DMS114 treated with DMSO at 0.1 percent for 48 hours (cell line): ENCODE measurements at regions not wholly inside any gene's neighbourhood (a gene's known extent, or its start where the extent isn't known, plus 50 kb on each side); places are given as distances from the start of the nearest gene placed in this dataset.
"Not testable (repeated sequence)": the region's sequence is repeated elsewhere in the genome, so short reads cannot be mapped to it uniquely, and the experiment has no call there.

Source experiments
- DNase-seq: peaks from one replicate; lab custom pipeline; 2025; ENCODE audit not compliant: unreplicated experiment; lab: John Stamatoyannopoulos, UW

DNA sequence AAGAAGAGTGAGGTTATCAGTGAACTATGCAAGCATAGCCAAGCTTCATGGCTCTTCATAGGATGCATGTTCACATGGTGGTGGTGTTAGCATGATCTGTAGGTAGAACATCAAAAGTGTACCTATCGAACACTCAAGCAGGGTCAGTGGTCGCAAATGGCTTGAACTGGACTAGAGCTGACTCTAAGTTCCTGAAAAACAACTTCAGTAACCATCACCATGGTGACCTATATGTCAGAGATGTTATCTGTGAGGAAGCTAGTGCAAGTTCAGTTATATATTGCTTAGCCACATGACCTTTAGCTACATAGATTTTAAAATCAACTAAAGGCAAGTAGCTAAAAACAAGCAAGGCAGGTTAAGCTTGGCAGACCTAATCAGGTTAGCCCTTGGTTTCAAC, 163.1 kb upstream of the AGR3 start:
- DNase-seq, result no peak

- no peak for DNase-seq
Observed at GRCh38 chr7:17046259-17046658, 164.5 kb upstream of the AGR3 start.

GRCh38 chr7:17046666-17047065, 164.9 kb upstream of the AGR3 start:
- DNase-seq, result no peak

DNA sequence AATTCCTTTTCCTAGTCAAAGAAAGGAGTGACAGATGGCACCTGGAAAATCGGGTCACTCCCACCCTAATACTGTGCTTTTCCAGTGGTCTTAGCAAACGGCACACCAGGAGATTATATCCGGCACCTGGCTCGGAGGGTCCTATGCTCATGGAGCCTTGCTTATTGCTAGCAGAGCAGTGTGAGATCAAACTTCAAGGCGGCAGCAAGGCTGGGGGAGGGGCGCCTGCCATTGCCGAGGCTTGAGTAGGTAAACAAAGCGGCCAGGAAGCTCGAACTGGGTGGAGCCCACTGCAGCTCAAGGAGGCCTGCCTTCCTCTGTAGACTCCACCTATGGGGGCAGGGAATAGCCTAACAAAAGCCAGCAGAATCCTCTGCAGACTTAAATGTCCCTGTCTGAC, 171.4 kb upstream of the AGR3 start:
- DNase-seq, result not testable (repeated sequence)

GRCh38 chr7:17054206-17054605, 172.4 kb upstream of the AGR3 start:
- DNase-seq, result no peak

DNA sequence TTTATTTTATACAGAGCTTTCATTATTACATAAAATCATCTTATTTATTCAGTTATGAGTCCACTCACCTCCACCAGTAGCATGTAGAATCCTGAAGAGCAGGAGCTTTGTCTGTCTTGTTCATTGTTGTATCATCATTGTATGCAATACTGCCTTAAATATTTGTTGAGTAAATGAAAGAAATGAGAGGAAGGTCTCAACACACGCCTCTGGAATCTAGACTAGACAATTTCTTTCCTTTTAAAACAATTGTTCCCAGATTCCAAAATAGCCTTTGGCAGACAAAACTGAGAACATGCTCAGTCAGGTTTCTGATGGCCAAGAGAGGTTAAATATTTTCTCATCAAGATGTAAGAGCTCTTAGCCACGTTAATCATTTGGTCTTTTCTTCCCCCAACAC, 173.1 kb upstream of the AGR3 start:
- DNase-seq, result no peak

DNA sequence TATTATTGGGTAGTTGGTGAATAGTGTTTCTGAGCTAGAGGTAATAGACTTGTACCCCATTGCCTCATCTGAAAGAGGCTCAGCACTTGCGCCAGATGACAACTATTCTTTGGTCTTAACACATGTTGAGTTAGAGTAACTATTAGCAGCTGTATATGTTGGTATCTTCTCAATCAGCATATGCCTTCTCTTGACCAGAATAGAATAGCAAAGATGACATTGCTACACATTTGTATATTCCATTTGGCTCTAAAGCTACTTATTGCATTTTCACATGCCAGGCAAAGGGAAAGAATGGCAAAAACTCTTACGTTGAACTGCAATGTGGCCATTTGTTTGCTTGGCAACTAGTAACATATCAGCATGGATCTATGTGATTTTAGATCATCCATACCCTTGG, 173.8 kb upstream of the AGR3 start:
- no peak for DNase-seq

DNA sequence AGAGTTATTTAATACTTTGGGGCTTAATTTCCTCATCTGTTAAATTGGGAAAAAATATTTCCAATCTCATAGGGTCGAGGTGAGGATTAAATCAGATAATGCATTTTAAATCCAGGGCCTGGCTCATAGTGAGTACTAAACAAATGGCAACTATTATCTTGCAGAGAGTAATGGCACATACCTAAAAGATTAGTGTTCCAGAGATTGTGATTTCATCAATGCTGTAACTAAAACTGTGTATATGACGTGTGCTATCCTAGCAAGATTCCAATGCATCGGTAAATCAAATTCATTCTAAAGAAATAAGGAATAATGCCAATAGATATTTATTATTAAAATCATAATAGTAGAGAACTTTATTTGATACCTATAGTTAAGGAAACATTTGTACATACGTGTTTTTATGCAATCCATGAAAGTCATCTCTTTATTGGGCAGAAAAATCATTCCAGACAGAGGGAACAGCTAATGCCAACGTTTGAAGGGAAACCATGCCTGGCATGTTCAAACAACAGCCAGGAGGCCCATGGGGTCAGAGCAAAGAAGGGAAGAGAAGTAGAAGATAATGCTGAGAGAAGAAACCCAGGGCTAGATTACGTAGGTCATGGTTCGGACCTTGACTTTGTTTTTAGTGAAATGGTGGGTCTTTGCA, 174.8 kb upstream of the AGR3 start:
- DNase-seq, result no peak

- no peak for DNase-seq
Observed at GRCh38 chr7:17057143-17057509, 175.3 kb upstream of the AGR3 start.

GRCh38 chr7:17058568-17058967, 176.8 kb upstream of the AGR3 start:
- no peak for DNase-seq

GRCh38 chr7:17060051-17060450, 178.3 kb upstream of the AGR3 start:
- DNase-seq, result no peak

- DNase-seq, result no peak
Observed at GRCh38 chr7:17061443-17061842, 179.7 kb upstream of the AGR3 start.

- DNase-seq, result no peak
Observed at GRCh38 chr7:17062151-17063044, 180.6 kb upstream of the AGR3 start.

DNA sequence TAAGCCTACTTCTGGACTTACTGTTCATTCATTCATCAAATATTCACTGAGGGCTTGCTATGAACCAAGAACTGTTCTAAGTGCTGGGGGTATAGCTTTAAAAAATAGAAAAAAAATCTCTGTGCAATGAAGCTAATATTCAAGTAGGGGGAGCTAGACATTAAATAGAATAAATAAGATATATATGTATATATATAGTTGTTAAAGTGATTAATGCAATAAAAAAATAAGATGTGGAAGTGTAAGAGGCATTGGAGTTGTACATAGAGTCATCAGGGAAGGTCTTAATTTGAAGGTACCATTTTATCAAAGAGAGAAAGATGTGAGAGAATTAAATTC, 181.2 kb upstream of the AGR3 start:
- no peak for DNase-seq

DNA sequence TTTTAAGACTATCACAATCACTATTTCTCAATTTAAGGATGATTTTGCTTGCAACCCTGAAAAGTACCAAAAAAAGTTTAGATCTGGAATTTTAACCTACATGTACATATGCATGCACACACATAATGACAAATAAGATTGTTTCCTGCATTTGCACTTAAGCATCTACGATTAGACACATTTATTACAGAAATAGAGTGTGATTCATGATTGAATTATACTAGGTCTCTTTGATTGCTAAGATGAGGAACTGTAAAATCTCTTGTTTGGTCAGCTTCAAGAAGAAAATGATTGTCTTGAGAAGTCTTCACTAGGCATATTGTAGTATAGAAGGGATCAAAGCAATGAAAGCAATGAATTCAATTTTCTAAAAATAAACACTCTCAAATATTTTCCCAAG, 185.9 kb upstream of the AGR3 start:
- DNase-seq, result no peak

GRCh38 chr7:17069146-17069545, 187.4 kb upstream of the AGR3 start:
- no peak for DNase-seq

DNA sequence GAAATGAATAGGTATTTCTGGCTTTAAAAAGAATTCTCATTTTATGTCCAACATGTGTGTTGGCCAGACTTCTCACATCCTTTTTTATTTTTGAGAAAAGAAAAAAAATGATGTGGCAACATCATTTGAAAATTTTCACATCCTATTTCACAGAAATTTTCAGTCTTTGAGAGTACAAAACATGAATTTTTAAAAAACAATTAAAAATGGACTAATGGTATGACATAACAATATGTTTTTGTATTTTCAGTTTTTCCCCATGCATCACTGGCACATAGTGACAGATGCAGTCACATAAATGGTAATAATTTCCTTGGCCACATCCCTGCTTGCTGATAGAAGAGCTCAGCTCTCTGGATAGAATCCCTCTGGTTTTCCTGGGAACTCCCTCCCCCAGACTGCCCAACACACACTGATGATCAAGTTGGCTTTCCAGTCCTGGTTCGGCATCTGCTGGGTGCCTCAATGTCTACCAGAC, 188.5 kb upstream of the AGR3 start:
- no peak for DNase-seq

DNA sequence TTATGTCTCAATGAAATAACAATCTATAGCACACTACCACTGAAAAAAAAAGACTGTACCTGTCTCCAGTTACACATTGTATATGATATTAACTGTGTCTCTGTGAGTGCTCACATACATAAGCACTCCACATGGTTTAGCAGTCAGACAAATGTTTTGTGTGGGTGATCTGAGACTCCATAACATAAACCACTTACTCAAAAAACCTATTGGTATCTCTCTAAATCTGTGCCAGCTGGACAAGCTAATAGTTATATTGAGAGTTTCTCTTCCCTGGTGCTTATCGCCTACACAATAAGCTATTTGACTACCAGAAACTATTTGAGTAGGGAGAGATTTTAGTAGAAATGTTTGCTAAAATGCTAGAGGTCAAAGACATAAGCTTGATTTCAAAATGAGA, 190.1 kb upstream of the AGR3 start:
- DNase-seq, result no peak

DNA sequence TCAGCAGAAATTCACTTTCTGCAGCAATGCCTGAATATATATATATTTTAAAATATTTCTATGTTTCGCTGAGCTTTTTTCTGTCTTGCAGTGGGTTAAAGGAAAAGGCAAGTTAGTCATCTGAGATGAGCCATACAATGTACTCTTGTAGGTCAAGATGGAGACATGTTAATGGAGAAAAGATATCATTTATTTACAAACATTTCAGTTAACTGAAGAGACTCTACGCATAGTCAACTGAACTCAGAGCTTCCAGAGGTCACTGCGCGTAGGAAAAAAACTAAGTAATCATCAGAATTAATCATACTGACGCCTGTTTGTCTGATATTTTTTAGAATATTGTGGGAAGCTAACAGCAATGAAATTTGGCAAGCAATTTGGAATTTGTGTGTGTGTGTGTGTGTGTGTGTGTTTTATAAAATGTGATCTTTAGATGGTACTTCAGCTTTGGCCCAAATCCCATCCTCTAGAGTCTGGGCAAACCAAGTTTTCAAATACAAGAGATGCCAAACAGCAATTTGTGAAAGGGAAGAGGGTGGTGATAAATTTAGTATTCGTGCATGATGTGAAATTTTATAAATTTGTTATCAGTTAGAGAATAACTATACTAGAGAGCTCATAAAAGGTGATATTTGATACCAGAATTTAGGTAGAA, 193.9 kb upstream of the AGR3 start:
- no peak for DNase-seq

DNA sequence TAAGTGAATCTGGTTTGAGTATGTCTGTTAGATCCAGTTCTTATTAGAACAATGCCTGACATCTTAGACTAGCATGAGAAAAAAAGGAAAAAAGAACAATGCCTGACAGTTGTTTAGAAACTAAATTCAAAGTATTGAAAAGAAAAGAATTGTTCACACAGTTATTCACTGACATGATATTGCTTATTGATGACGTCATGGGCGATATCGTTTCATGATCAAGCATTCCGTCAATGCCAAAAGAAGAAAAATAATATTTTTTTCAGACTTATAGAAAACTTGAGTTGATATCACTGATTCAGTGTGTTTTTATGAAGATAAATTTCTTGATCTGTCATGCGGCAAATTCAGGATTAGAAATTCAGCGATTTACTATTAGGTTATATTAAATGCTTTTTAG, 196.5 kb upstream of the AGR3 start:
- no peak for DNase-seq

GRCh38 chr7:17083392-17084165, 201.8 kb upstream of the AGR3 start:
- no peak for DNase-seq

DNA sequence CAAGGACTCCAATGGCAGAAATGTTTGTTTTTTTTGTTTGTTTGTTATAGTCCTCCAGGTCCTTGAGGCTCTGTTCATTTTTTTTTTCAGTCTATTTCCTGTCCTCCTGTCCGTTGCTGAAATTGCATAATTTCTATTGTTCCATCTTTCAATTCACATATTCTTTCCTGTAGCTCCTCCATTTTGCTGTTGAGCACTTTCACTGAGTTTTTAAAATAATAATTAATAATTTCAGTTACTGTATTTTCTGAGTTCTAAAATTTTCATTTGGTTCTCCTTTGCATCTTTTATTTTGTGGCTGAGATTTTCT, 202.3 kb upstream of the AGR3 start:
- no peak for DNase-seq
